ENCODE measurements at regions not wholly inside any gene's neighbourhood (a gene's known extent, or its start where the extent isn't known, plus 50 kb on each side); places are given as distances from the start of the nearest gene placed in this dataset.

GRCh38 chr11:70655816-70656215 is 257.5 kb downstream of the CTTN start:
- no peak overlapping the region for H3K27ac ChIP-seq (ENCODE audit: extremely low read depth, low read depth, low read length)
- no peaks in the 10 kb centered on the region for H3K36me3 ChIP-seq (ENCODE audit: control insufficient read depth, insufficient read depth, low read length)
- no peaks in the 10 kb centered on the region for H3K9me3 ChIP-seq (replicated peaks; ENCODE audit: control insufficient read depth, insufficient read depth, low read depth, low read length)
- no peak for DNase-seq (ENCODE audit: extremely low read depth in 1 of 4, low spot score in 3 of 4)
- ATAC-seq, result no peak
- WGBS (ENCODE audit: insufficient coverage, low coverage, missing lambda C conversion rate), result 1% methylated on average over 7 of the region's 8 CpGs
- H3K4me1 ChIP-seq (replicated peaks in 1 of 2; ENCODE audit: control insufficient read depth in 2 of 2, insufficient read depth in 2 of 2, low read length in 2 of 2), result no peaks in the 10 kb centered on the region
- no peak for TF ChIP-seq NFE2L1 (tag; IDR thresholded peaks at IDR 0.05; ENCODE audit: borderline replicate concordance, low read depth)
- no peak for TF ChIP-seq ZNF311 (CRISPR knock-in tag; IDR thresholded peaks at IDR 0.05)
- no peak for TF ChIP-seq FOXJ2 (tag; IDR thresholded peaks at IDR 0.05)
- no peak for TF ChIP-seq TBL1XR1 (IDR thresholded peaks at IDR 0.05; ENCODE audit: low read length in 2 of 2)
- TF ChIP-seq NFATC3 (IDR thresholded peaks at IDR 0.05), result no peak
- TF ChIP-seq ATF7 (IDR thresholded peaks at IDR 0.05), result no peak
- TF ChIP-seq ATF2 (CRISPR knock-in tag; IDR thresholded peaks at IDR 0.05), result no peak
- TF ChIP-seq DIDO1 (tag; IDR thresholded peaks at IDR 0.05; ENCODE audit: low read depth), result no peak
- TF ChIP-seq ZNF592 (IDR thresholded peaks at IDR 0.05), result no peak
- no peak for TF ChIP-seq WHSC1 (IDR thresholded peaks at IDR 0.05; ENCODE audit: low read length)
- TF ChIP-seq CHCHD3 (CRISPR knock-in tag; IDR thresholded peaks at IDR 0.05), result no peak
- no peak for TF ChIP-seq COPS2 (conservative IDR thresholded peaks at IDR 0.05)
- no peak for TF ChIP-seq ZNF124 (CRISPR knock-in tag; IDR thresholded peaks at IDR 0.05)
- TF ChIP-seq MAX (CRISPR knock-in tag; IDR thresholded peaks at IDR 0.05), result no peak
- no peak for TF ChIP-seq CEBPG (CRISPR knock-in tag; IDR thresholded peaks at IDR 0.05)
- TF ChIP-seq CEBPG (tag; conservative IDR thresholded peaks at IDR 0.05 in 1 of 2, IDR thresholded peaks at IDR 0.05 in 1 of 2), result no peak
- TF ChIP-seq POLR2H (tag; IDR thresholded peaks at IDR 0.05; ENCODE audit: low read depth), result no peak
- FAIRE-seq, result no peak
- H3K9me1 ChIP-seq (ENCODE audit: control insufficient read depth, insufficient read depth, low read length), result no peaks in the 10 kb centered on the region
- H3K4me2 ChIP-seq (ENCODE audit: insufficient read depth, low read length), result no peak overlapping the region
- CTCF ChIA-PET (ENCODE audit: low intra/inter-chr PET ratio), result no interaction called here
- H2AFZ ChIP-seq (ENCODE audit: low read depth, low read length), result no peak overlapping the region
- POLR2A ChIA-PET, result interaction anchor here (0.5 kb wide), 1 partner anchor 22 kb away, joined by 3 read pairs; no protein-coding TSS in a partner anchor
- H3K27me3 ChIP-seq (ENCODE audit: control insufficient read depth in 2 of 2, insufficient read depth in 2 of 2, low read length in 2 of 2), result peaks cover 8 to 50% of the 10 kb centered on the region in 2 experiments; a peak in 4 of 5 replicates
- BruUV-seq (replicated peaks), result no TSS peak
- no peak overlapping the region for H3K4me3 ChIP-seq
- intact Hi-C loops (cut with micrococcal nuclease), result no loop called here
- in situ Hi-C loops (cut with MboI), result no loop called here
- H4K20me1 ChIP-seq (replicated peaks; ENCODE audit: control insufficient read depth, insufficient read depth, low read length), result no peaks in the 10 kb centered on the region; the same call in 1 of the 2 replicates
- no peak overlapping the region for H3K9ac ChIP-seq (ENCODE audit: insufficient read depth in 1 of 2, low read depth in 2 of 2, low read length in 2 of 2)
- no peaks in the 10 kb centered on the region for H3K79me2 ChIP-seq (ENCODE audit: control insufficient read depth, insufficient read depth, low read length)

Data from K562 (cell line).